HG03521 (cell line): ENCODE measurements at regions not wholly inside any gene's neighbourhood (a gene's known extent, or its start where the extent isn't known, plus 50 kb on each side); places are given as distances from the start of the nearest gene placed in this dataset.

Experiments
- ATAC-seq: cut with Tn5 transposase; IDR thresholded peaks from one replicate; pipeline ENCODE4 v1.9.1; 2021; ENCODE audit warnings: mild to moderate bottlenecking, moderate library complexity; ENCODE audit not compliant: unreplicated experiment

GRCh38 chr5:125341436-125341835 lies 595.0 kb upstream of the ZNF608 start:
- no peak for ATAC-seq

- ATAC-seq, result no peak
These were observed 596.6 kb upstream of the ZNF608 start for GRCh38 chr5:125343015-125343414.

GRCh38 chr5:125346316-125346715 lies 599.9 kb upstream of the ZNF608 start:
- no peak for ATAC-seq

- no peak for ATAC-seq
These were observed 601.8 kb upstream of the ZNF608 start for GRCh38 chr5:125348221-125348692.

DNA sequence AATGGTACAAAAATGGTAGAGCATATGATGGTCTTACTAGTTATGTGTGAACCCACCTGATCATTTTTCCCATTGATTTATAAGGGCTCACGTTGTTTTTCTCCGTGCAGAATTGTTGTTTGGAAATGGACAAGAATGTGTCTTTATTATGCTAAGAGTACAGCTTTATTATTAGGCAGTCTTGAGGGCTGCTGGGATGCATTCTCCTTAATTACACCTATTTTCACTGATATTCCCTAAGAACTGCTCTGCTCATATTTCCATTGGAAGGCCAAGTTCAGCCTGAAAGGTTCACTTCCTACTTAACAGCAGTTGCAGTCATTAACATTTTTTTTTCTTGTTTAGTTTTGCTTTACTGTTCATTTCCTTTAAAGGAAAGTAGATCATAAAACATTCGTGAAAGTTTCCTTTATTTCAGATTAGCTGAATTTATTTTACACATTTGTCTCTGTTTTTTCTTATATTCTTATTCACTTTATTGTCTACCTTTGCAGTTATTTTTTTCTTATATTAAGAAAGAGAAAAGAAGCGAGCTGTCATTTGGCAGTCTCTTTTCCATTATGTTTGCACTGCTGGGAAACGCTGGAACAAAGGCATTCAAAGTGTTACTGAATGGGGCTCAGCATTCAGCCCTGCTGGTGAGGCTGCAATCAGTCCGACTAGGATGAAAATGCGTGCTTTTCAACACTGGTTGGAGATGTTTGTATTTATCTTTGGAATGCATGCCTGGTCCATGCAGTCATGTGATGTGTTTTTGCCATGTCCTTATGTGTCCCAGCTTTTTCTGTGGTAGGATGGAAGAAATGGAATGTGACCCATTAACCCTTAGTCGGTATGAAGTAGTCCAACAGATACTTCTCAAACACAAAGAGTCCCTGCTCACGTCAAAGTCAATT lies 602.7 kb upstream of the ZNF608 start:
- ATAC-seq, result no peak

DNA sequence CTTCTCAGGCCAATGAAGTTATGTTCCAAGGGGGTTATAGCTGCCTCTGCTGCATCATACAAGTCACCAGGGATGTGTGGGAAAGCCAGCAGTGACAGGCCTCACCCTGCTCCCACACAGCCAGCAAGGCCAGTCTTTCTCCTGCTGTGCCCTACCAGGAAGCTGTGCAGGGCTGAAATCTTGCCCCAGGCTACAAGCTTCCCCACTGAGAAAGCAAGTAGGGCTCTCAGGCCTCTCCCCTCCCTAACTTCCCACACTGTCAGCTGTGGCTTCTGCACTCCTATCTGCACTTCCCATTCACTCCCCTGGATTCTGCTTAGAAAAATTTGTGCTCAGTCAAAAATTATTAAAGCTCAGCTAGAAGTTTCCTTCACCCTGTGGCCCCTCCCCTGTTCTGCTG lies 611.2 kb upstream of the ZNF608 start:
- ATAC-seq, result no peak

DNA sequence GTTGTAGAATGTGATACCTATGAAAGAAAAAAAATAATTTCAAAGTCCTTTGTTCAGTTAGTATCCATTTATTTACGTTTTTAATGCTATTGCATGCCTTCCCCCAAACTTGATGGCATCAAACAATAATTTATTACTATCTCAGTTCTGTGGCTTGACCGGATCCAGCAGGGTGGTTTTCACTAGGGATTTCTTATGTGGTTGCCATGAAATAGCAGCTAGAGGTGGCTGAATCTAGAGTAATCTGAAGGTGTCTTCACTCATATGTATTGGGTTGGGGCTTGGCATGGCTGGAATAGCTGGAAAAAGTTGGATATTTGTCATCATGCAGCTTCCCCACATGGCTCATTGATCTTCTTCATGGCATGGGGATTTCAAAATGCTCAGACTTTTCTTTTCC lies 619.3 kb upstream of the ZNF608 start:
- ATAC-seq, result no peak

DNA sequence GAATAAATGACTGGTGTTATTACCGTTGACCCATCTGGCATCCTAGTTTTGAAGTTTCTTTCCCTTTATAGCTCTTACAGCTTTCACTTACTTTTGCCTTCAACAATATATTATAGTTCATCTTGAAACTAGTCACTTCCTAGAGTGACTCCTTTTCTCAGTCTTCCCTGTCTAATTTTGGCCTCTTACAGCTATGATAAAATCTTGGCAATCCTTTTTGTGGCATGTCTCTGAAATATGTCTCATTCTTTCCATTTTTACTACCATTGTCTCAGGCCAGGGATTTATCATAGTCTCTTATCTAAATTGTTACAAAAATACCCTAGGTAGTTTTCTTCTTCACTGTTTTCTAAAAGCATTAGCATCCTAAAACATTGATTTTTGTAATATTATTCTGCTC lies 621.3 kb upstream of the ZNF608 start:
- ATAC-seq, result no peak

DNA sequence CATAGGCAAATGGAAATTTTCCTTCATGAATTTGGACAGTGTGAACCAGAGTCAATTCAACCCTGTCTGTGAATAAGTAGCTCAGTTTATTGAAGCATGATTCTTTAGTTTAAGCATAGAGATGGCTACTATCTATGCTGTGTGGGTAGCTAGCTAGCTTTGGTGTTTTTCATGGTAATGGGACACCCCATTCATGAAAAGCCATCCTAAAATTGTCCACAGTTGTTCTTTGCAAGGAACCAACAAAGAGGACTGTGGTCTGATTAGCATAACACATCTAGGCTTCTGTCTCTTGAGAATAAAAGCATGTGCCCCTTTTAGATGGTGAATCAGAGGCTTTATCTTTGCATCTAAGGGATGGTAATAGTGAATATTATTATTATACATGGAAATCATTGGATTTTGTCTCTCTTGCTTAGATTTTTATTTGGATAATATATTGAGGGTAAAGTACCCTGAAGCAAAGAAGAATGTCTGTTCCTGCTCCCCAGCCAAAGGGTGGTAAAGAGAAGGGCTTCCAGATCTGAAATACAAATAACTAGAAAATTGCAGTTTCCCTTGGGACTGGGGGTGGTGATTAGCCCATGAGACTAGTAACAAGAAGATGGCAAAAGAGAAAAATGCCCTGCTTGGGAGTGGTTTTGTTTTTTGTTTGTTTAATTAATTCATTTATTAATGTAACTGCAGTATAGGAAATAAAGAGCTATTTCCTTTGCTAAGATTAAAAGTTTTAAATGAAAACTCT lies 624.2 kb upstream of the ZNF608 start:
- no peak for ATAC-seq

GRCh38 chr5:125372694-125373631 lies 626.5 kb upstream of the ZNF608 start:
- ATAC-seq, result no peak

DNA sequence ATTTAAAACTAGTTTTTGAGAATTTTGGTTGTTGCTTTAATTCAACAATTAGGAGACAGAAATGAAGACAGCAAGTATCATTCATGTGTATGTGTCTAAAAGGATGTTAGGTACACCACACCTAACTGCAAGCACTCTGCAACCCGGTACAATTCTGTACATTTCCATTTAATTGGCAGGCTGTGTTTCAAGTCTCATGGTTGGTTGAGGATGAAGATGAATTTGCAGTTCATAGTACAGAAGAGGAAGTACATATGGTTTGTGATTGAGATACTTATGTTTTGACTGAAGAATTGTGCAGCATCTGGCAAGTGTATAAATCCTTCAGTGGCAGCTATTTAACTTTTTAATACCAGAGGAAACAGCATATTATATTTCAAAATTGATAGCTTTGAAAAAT lies 628.7 kb upstream of the ZNF608 start:
- ATAC-seq, result no peak

DNA sequence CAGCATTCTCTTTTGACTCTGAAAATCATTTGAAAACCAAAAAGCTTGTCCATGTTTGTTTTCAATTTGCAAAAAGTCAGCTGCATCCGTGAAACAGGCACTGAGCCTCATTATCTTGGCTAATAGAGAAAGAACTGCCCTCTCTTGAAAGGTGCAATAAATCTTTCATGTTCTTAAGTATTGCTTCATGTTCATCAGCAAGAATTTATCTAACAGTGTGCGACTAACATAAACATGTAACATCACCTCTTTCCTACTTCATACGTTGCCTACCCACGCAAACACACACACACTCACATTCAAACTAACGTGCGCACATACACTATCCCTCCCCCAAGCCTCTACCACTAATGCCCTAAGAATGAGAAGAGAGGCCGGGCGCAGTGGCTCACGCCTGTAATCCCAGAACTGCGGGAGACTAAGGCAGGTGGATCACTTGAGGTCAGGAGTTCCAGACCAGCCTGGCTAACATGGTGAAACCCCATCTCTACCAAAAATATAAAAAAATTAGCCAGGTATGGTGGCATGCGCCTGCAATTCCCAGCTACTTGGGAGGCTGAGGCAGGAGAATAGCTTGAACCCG lies 629.7 kb upstream of the ZNF608 start:
- no peak for ATAC-seq

DNA sequence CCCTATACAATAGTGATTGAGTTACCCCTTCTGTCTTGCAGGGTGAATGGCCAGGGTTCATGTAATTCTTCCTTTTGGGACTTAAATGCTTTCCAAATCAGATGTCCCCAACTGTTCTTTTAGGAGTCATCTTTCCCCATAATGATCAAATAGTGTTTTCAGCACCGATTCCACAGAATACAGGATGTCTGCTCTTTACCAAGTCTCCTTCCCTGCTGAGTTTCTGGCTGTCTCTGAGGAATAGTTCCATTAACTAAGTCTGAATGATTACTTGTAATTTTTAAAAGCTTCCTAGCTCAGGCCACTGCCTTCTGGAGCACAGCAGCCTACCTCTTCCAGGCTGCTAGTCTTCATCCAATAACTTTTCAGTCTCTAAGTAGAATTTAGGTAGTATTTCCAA lies 630.7 kb upstream of the ZNF608 start:
- ATAC-seq, result no peak

DNA sequence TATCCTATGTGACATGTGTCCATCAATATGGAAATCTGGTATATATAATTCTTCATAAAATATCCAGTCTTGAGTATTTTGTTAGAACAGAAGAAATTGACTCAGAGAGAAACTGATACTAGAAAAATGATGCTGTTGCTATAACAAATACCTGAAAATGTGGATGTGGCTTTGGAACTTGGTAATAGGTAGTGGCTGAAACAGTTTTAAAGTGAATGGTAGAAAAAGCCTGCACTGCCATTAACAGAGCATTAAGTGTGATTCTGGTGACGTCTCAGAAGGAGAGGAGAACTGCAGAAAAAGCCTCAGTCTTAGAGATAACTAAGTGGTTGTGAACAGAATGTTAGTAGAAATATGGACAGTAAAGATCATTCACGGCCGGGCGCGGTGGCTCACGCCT lies 634.9 kb upstream of the ZNF608 start:
- no peak for ATAC-seq

DNA sequence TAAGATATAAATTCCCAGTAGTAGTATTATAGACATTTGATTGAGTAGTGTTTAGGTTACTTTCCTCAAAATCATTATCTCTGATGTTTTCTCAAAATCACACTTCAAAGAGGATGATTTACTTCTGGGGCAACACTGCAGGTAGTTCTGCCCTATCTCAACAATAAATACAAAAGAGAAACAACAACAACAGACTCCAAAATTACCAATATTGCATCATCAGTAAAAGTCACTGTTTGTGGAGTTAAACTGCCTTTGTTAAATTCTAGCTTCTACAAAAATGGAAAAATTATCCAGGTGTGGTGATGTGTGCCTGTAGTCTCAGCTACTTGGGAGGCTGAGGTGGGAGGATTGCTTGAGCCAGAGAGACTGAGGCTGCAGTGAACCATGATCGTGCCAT lies 637.6 kb upstream of the ZNF608 start:
- no peak for ATAC-seq

- no peak for ATAC-seq
These were observed 643.9 kb upstream of the ZNF608 start for GRCh38 chr5:125390326-125390725.

- ATAC-seq, result no peak
These were observed 646.9 kb upstream of the ZNF608 start for GRCh38 chr5:125393221-125393815.

- no peak for ATAC-seq
These were observed 648.3 kb upstream of the ZNF608 start for GRCh38 chr5:125394661-125395280.

- ATAC-seq, result no peak
These were observed 650.0 kb upstream of the ZNF608 start for GRCh38 chr5:125396462-125396861.

- ATAC-seq, result no peak
These were observed 652.0 kb upstream of the ZNF608 start for GRCh38 chr5:125398466-125398865.
